ENCODE measurements at regions not wholly inside any gene's neighbourhood (a gene's known extent, or its start where the extent isn't known, plus 50 kb on each side); places are given as distances from the start of the nearest gene placed in this dataset.

DNA sequence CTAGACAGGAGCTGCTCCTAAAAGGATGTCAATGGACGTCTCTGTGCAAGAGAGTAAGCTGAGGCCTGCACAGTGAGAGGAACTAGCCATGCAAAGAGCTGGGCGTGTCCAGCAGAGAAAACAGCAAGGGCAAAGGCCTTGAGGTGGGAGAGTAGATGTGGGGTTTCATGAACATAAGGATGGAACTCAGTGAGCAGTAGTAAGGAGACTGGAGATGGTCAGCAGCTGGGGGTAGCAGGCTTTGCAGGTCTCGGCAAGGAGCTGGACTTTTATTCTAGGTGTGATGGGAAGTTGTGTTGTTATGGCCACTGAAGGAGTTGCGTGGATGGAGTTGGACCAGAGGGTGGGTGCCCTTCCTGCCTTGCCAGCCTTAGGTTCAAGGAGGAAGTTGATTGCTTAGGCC, 90.7 kb upstream of the SIRPA start:
- intact Hi-C loops (cut with micrococcal nuclease) (loop anchor here (5.0 kb wide), 1 partner anchor 298 kb away; the partner anchor contains the start of gene STK35), dilution Hi-C loops (cut with MboI; ENCODE audit: extremely low pct_ligation_motif_present, low sequenced_read_pairs) (no loop called here)
- TF ChIP-seq EZH2 (IDR thresholded peaks at IDR 0.05; ENCODE audit: borderline replicate concordance, low read depth, low read length, severe bottlenecking) (no peak), JUN (IDR thresholded peaks at IDR 0.05; ENCODE audit: borderline replicate concordance, insufficient read depth, insufficient read length, low read depth) (no peak), FOS (IDR thresholded peaks at IDR 0.05; ENCODE audit: borderline replicate concordance, insufficient read depth, low read length) (no peak), MYC (IDR thresholded peaks at IDR 0.05; ENCODE audit: low read depth, low read length) (no peak), POLR2AphosphoS5 (IDR thresholded peaks at IDR 0.05; ENCODE audit: insufficient read depth, low read depth, low read length) (no peak), GATA2 (IDR thresholded peaks at IDR 0.05; ENCODE audit: insufficient read depth, insufficient read length, low read depth, low read length) (no peak), POLR2A (IDR thresholded peaks at IDR 0.05; ENCODE audit: low read depth, low read length) (no peak)
- TF ChIP-seq, protein P1, sequence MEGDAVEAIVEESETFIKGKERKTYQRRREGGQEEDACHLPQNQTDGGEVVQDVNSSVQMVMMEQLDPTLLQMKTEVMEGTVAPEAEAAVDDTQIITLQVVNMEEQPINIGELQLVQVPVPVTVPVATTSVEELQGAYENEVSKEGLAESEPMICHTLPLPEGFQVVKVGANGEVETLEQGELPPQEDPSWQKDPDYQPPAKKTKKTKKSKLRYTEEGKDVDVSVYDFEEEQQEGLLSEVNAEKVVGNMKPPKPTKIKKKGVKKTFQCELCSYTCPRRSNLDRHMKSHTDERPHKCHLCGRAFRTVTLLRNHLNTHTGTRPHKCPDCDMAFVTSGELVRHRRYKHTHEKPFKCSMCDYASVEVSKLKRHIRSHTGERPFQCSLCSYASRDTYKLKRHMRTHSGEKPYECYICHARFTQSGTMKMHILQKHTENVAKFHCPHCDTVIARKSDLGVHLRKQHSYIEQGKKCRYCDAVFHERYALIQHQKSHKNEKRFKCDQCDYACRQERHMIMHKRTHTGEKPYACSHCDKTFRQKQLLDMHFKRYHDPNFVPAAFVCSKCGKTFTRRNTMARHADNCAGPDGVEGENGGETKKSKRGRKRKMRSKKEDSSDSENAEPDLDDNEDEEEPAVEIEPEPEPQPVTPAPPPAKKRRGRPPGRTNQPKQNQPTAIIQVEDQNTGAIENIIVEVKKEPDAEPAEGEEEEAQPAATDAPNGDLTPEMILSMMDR (IDR thresholded peaks at IDR 0.05; ENCODE audit: extremely low read depth in 1 of 2, insufficient read depth in 1 of 2, low read depth in 1 of 2, low read length in 2 of 2) = no peak
- TF ChIP-seq, protein P2, sequence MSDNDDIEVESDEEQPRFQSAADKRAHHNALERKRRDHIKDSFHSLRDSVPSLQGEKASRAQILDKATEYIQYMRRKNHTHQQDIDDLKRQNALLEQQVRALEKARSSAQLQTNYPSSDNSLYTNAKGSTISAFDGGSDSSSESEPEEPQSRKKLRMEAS (IDR thresholded peaks at IDR 0.05; ENCODE audit: insufficient read depth, insufficient read length) = no peak
- Histone ChIP-seq H3K36me3 (ENCODE audit: control insufficient read depth in 2 of 2, extremely low read depth in 1 of 2, insufficient read depth in 2 of 2, low read length in 2 of 2) (no peaks in the 10 kb centered on the region), H3K9me3 (replicated peaks; ENCODE audit: control insufficient read depth, insufficient read depth, low read length) (no peaks in the 10 kb centered on the region), H4K20me1 (replicated peaks; ENCODE audit: control insufficient read depth, extremely low read depth, insufficient read depth, low read length) (no peaks in the 10 kb centered on the region), H3K9me1 (replicated peaks; ENCODE audit: control insufficient read depth, extremely low read depth, insufficient read depth, low read length) (no peaks in the 10 kb centered on the region), H3K79me2 (ENCODE audit: control insufficient read depth, insufficient read depth, low read length) (no peaks in the 10 kb centered on the region), H3K9ac (replicated peaks; ENCODE audit: extremely low read depth, insufficient read depth, low read length) (no peak overlapping the region), H3K4me1 (ENCODE audit: control insufficient read depth, extremely low read depth, insufficient read depth, low read length) (peaks cover 21% of the 10 kb centered on the region), H3K27me3 (ENCODE audit: control insufficient read depth in 2 of 2, insufficient read depth in 2 of 2, low read length in 2 of 2) (peaks cover 0 to 5% of the 10 kb centered on the region in 2 experiments), H3K4me3 (replicated peaks in 1 of 3; ENCODE audit: insufficient read depth in 1 of 3, low read depth in 1 of 3, low read length in 3 of 3) (no peak overlapping the region), H2AFZ (ENCODE audit: low read depth, low read length) (no peak overlapping the region), H3K27ac (ENCODE audit: insufficient read depth, low read depth, low read length) (no peak overlapping the region), H3K4me2 (ENCODE audit: insufficient read depth, low read length) (no peak overlapping the region)
- no TSS peak for BruUV-seq (replicated peaks)
- ChIA-PET CTCF (interaction anchor here (0.7 to 4.8 kb wide), 6 partner anchors 13 to 96 kb away, joined by 3 to 47 read pairs (median 11); no protein-coding TSS in a partner anchor), POLR2A (no interaction called here)
- no peak for FAIRE-seq
- DNase-seq (ENCODE audit: low read depth, low spot score) = no peak

Measured in endothelial cell of umbilical vein (primary cell).